ENCODE measurements at regions not wholly inside any gene's neighbourhood (a gene's known extent, or its start where the extent isn't known, plus 50 kb on each side); places are given as distances from the start of the nearest gene placed in this dataset.
"Not testable (repeated sequence)": the region's sequence is repeated elsewhere in the genome, so short reads cannot be mapped to it uniquely, and the experiment has no call there.

DNA sequence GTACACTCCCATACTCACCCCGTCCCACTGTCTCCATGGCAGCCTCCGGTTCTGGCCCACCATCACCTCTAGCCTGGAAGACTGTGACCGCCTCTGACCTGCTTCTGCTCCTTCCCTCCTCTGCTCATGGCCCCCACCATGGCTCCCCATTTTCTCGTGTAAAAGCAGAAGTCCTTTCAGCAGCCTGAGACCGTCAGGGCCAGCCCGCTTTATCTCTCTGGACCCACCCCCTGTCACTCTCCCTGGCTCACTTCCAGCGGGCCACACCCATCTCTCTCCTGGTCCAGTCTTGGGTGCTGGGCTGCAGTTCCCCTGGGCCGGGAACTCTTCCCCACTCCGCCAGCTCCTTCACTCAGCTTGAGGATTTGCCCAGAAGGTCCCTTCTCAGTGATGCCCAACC lies 96.0 kb upstream of the RUFY1 start:
- no peak for DNase-seq

DNA sequence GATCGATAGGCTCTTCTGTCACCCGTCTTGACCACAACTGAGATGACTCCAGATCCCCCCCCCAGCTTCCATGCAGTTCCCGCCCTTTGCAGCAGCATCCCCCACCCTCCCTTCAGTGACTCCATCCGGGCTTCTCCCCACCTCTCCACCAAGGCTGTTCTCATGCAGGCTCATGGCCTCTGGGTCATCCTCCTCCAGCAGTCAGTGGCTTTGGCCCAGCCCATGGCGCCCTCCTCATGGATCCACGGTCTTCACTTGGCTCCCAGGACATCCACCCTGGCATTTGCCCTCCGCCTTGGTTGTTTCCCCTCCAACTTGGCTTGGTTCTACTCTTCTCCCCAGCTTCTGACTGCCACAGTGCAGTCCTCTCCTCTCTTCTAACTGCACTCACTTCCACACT lies 96.7 kb upstream of the RUFY1 start:
- no peak for DNase-seq

DNA sequence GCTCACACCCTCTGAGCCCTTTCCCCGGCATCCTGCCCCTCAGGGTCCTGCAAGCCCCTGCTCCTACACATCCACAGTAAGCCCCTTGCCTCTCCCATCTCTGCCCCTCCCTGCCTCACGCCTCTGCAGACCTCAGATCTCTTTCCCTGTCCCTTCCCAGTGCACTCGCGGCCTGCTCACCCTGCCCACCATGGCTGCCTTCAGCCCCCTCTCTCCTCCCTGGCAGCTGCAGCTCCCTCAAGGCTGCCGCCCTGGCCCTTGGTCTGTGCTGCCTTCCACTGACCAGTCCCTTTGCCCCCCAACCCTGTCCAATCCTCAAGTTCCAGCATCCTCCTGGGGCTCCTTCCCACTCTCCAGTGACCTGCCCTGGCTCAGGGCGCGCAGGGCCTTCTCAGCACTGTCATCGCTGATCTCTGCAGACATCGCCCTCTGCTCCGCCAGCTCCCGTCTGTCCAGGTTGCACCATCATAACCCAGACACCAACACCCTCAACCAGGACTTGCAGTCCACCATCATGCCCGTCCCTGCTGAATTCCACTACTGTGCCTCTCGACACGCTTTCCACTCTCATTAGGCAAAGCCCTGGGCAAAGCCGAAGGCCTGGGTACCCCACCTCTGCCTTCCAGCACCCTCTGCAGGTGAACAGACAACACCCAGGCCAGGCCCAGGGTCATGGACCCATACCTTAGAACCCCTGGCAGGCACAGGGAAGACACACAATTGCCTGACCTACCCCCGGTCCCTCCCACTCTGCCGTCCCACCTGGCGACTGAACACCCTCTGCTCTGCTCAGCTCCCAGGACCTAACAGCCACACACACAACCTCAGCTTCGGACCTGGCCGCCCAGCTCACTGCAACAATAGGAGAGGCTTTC lies 97.8 kb upstream of the RUFY1 start:
- DNase-seq: no peak

DNA sequence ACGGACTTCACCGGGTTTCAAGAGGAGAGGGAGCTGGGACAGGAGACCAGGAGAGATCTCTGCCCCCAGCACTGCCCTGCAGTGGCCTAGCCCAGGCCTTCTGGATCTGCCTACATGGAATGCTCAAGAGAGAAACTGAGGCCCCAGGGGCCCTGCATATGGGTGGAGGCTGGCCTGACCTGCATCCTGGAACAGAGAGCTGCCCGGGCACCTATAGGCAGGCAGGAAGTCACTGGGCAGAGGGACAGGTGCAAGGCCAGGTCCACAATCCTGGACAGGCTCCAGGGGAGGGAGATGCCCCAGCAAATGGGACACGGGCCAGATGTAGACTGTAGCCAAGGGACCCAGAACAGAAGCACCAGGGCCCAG lies 98.5 kb upstream of the RUFY1 start:
- DNase-seq: no peak

DNA sequence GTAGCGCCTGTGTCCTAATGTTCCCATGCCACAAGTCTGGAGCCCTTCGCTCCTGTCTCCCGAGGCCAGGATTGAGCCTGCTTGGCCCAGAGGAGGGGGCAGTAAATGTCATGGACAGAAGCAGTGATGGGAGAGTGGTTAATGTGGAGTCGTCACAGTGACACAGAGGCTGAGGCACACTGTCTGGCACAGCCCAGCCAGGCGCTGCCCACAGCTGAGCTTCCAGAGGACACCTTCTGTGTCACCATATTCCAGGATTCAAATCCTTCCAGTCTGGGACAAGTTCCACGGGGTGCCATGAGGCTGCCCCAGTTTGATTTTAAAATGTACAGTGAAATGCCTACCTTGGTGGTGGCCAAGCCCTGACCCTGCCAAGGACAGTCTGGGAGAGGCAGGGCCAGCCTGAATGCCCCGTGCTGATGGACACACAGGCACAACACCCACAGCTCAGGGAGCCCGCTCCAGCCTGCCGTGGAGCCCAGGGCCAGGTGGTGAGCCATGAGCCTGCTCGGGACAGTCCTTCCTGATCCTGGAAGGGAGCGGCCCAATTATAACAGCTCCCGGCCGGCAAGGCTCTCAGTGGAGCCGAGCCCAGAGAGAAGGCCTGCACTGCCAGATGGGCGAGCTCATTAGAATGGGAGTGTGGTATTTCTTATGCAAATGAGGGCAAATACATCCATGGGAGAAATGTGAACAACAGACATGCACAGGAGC lies 99.1 kb upstream of the RUFY1 start:
- DNase-seq: no peak

- DNase-seq: not testable (repeated sequence)
Measured at GRCh38 chr5:179449950-179450349, 100.4 kb upstream of the RUFY1 start.

GRCh38 chr5:179448282-179448681 lies 102.1 kb upstream of the RUFY1 start:
- not testable (repeated sequence) for DNase-seq

- not testable (repeated sequence) for DNase-seq
Measured at GRCh38 chr5:179442289-179442688, 97.0 kb upstream of the ADAMTS2 start.

DNA sequence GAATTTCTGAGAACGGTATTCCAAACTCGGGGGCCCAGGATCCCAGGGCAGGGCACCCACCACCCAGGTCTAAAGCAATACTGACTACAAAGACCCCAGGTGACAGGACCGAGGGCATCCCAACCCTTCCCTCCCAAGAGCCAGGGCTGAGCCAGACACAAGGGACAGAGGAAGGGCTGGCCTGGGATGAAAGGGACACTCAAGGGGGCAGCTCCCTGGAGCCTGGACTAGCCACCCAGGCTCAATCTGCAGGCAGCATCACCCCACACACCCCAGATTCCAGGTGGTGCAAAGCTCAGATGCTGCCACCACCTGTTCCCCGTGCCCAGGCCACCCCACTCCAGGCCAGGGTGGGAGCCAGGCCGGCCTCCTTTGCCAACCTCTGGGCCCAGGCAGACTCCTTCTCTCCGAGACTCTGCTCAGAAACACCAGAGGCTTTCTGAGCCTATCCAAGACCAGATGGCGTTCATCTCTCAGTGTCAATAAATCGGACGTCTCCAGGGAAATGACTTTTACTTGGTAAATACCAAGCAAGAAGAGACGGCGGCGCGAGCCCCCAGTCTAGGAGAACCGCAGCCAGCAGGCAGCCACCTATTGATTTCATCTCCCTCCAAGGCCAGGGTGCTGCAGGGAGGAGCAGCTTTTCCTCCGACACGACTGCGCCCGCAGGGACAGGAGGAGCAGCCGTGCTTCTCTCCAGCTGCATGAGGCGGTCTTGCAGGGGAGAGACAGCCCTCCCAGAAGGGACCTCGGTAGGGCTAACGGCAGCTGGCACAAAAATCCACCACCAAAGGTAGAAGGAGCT lies 94.1 kb upstream of the ADAMTS2 start:
- DNase-seq: no peak

- no peak for DNase-seq
Measured at GRCh38 chr5:179438461-179438860, 93.2 kb upstream of the ADAMTS2 start.

- peak; percentile 90 for DNase-seq
Measured at GRCh38 chr5:179438011-179438441, 92.8 kb upstream of the ADAMTS2 start.

DNA sequence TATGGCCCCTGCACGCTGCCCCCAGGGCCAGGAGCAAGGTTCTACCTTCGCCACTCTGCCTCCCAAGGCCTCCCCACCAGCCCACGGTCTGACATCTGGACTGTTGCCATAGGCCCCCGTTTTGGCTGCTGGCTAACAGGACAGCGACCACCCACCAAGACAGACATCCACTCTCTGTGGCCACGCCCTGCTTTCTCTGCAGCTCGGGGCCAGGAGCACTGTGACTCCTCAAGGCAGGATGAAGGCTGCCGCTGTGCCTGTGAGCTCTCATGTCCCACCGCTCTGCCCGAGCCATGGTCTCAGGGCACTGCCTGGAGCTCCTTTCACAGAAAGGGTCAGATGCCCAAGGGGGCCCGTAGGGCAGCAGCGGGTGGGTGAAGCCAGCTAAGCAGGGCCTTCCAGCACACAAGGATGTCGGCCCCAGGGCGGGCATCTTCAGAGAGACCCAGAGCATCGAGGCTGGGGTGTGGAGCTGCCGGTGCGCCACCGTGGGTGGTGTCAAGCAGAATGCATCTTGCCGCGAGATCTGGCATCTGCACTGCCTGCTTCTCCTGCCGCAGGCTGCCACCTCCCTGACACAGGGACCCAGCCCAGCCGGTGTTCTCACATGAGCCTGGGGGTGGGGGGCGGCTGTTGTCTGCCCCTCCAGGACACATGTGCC lies 92.2 kb upstream of the ADAMTS2 start:
- peak; percentile 68 for DNase-seq

DNA sequence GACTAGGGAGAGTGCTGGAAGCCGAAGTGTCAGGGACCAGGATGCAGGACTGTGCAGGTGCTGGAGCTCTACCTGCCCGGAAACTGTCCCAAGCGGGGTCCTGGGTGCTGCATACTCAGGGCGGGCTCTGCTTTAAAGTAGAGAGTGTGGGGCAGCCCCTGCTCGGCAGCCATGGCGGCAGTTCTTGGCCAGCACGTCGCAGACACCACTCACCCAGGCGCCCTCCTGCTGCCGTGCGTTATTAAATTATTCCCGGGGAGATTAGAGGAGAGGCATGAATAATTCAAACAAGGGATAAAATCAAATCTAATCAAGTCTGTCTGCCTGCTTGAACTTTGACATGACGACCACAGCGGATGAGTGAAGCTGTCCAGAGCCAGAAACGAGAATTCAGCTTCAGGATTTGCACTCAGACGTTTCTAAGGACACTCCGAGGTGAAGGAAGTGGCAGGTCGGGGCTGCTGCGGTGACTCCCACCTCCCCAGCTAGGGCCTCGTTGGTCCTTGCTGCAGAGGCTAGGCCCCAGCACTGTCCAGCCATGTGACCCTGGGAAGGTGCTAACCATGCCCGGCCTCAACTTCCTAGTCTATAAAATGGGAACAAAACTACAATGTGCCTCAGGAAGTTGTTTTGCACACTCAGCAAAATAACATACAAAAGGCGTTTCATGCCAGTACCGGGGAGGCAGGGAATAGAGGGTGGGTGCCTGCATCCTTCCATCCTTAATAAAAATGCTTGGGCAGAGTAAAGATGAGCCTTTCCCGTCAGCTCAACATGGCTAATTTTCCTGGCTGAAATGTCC lies 91.3 kb upstream of the ADAMTS2 start:
- peak; percentile 36 for DNase-seq

GRCh38 chr5:179435731-179436315 lies 90.6 kb upstream of the ADAMTS2 start:
- peak; percentile 37 for DNase-seq

- no peak for DNase-seq
Measured at GRCh38 chr5:179435181-179435580, 89.9 kb upstream of the ADAMTS2 start.

- no peak for DNase-seq
Measured at GRCh38 chr5:179432547-179432946, 87.3 kb upstream of the ADAMTS2 start.

GRCh38 chr5:179431221-179431824 lies 86.1 kb upstream of the ADAMTS2 start:
- DNase-seq: no peak

- DNase-seq: no peak
Measured at GRCh38 chr5:179430193-179431175, 85.2 kb upstream of the ADAMTS2 start.

DNA sequence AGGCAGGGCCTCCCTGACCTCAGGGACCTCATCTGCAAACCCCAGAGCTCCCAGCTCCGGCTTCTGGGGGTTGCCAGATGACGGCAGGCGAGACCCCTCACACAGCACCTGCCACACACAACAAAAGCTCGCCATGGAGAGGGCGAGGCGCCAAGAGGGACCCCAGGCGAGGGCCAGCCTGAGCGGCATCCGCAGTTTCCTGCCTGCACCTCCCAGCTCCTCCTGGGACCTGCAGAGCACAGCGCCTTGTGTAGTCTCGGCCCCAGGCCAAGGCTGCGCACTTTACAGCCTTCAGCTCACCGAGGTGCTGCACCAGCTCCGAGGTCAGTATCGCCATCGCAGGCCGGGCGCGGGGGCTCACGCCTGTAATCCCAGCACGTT lies 82.4 kb upstream of the ADAMTS2 start:
- DNase-seq: no peak

All from islet precursor cell (in vitro differentiated cells).